CD4-positive, alpha-beta T cell treated with Interferon alpha-2 for 1 hour (primary cell): ENCODE measurements at regions not wholly inside any gene's neighbourhood (a gene's known extent, or its start where the extent isn't known, plus 50 kb on each side); places are given as distances from the start of the nearest gene placed in this dataset.

Source experiments
- DNase-seq, 2 donors: peaks; one replicate each; pipeline ENCODE4 v3.0.0-alpha.2; 2020 to 2022

GRCh38 chr4:32129967-32130366 is 1409.8 kb downstream of the PCDH7 start:
- DNase-seq, result no peak

GRCh38 chr4:32133141-32133540 is 1413.0 kb downstream of the PCDH7 start:
- no peak for DNase-seq

- DNase-seq, result no peak
Observed at GRCh38 chr4:32133734-32134133, 1413.6 kb downstream of the PCDH7 start.

GRCh38 chr4:32135642-32136041 is 1415.5 kb downstream of the PCDH7 start:
- no peak for DNase-seq

GRCh38 chr4:32136081-32136787 is 1416.1 kb downstream of the PCDH7 start:
- no peak for DNase-seq

- DNase-seq, result no peak
Observed at GRCh38 chr4:32140636-32141035, 1420.5 kb downstream of the PCDH7 start.

GRCh38 chr4:32142075-32142474 is 1421.9 kb downstream of the PCDH7 start:
- DNase-seq, result no peak

- no peak for DNase-seq
Observed at GRCh38 chr4:32145987-32146386, 1425.8 kb downstream of the PCDH7 start.

- no peak for DNase-seq
Observed at GRCh38 chr4:32147446-32148085, 1427.4 kb downstream of the PCDH7 start.

- DNase-seq, result no peak
Observed at GRCh38 chr4:32148111-32148666, 1428.0 kb downstream of the PCDH7 start.

- no peak for DNase-seq
Observed at GRCh38 chr4:32158961-32159360, 1438.8 kb downstream of the PCDH7 start.

GRCh38 chr4:32161392-32161791 is 1441.2 kb downstream of the PCDH7 start:
- no peak for DNase-seq

- no peak for DNase-seq
Observed at GRCh38 chr4:32163125-32163524, 1443.0 kb downstream of the PCDH7 start.

- DNase-seq, result no peak
Observed at GRCh38 chr4:32169841-32170240, 1449.7 kb downstream of the PCDH7 start.

GRCh38 chr4:32172086-32172485 is 1451.9 kb downstream of the PCDH7 start:
- no peak for DNase-seq

GRCh38 chr4:32172761-32173160 is 1452.6 kb downstream of the PCDH7 start:
- no peak for DNase-seq

GRCh38 chr4:32180086-32180485 is 1459.9 kb downstream of the PCDH7 start:
- DNase-seq, result no peak

GRCh38 chr4:32184186-32184585 is 1464.0 kb downstream of the PCDH7 start:
- DNase-seq, result no peak

GRCh38 chr4:32189130-32189529 is 1469.0 kb downstream of the PCDH7 start:
- DNase-seq, result no peak

GRCh38 chr4:32189788-32190187 is 1469.6 kb downstream of the PCDH7 start:
- DNase-seq, result no peak

GRCh38 chr4:32191961-32192360 is 1471.8 kb downstream of the PCDH7 start:
- no peak for DNase-seq

- DNase-seq, result no peak
Observed at GRCh38 chr4:32192363-32192762, 1472.2 kb downstream of the PCDH7 start.

- DNase-seq, result no peak
Observed at GRCh38 chr4:32192991-32193390, 1472.8 kb downstream of the PCDH7 start.

GRCh38 chr4:32196950-32197688 is 1477.0 kb downstream of the PCDH7 start:
- no peak for DNase-seq
